ENCODE measurements at regions not wholly inside any gene's neighbourhood (a gene's known extent, or its start where the extent isn't known, plus 50 kb on each side); places are given as distances from the start of the nearest gene placed in this dataset.

GRCh38 chr18:54433368-54433767, 75.7 kb downstream of the C18orf54 start:
- no peak overlapping the region for H3K4me3 ChIP-seq (ENCODE audit: low read length)
- DNase-seq (ENCODE audit: low read depth) = no peak
- TF ChIP-seq, protein P1, sequence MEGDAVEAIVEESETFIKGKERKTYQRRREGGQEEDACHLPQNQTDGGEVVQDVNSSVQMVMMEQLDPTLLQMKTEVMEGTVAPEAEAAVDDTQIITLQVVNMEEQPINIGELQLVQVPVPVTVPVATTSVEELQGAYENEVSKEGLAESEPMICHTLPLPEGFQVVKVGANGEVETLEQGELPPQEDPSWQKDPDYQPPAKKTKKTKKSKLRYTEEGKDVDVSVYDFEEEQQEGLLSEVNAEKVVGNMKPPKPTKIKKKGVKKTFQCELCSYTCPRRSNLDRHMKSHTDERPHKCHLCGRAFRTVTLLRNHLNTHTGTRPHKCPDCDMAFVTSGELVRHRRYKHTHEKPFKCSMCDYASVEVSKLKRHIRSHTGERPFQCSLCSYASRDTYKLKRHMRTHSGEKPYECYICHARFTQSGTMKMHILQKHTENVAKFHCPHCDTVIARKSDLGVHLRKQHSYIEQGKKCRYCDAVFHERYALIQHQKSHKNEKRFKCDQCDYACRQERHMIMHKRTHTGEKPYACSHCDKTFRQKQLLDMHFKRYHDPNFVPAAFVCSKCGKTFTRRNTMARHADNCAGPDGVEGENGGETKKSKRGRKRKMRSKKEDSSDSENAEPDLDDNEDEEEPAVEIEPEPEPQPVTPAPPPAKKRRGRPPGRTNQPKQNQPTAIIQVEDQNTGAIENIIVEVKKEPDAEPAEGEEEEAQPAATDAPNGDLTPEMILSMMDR (conservative IDR thresholded peaks at IDR 0.05; ENCODE audit: low read length) = no peak

GRCh38 chr18:54433857-54434256, 76.2 kb downstream of the C18orf54 start:
- DNase-seq (ENCODE audit: low read depth) = no peak
- TF ChIP-seq, protein P1 (conservative IDR thresholded peaks at IDR 0.05; ENCODE audit: low read length) = no peak
- H3K4me3 ChIP-seq (ENCODE audit: low read length) = no peak overlapping the region

GRCh38 chr18:54434453-54434852, 76.7 kb downstream of the C18orf54 start:
- DNase-seq (ENCODE audit: low read depth) = no peak
- TF ChIP-seq, protein P1 (conservative IDR thresholded peaks at IDR 0.05; ENCODE audit: low read length) = no peak
- H3K4me3 ChIP-seq (ENCODE audit: low read length) = no peak overlapping the region

- no peak for DNase-seq (ENCODE audit: low read depth)
- no peak overlapping the region for H3K4me3 ChIP-seq (ENCODE audit: low read length)
- TF ChIP-seq, protein P1 (conservative IDR thresholded peaks at IDR 0.05; ENCODE audit: low read length) = no peak
Measured at GRCh38 chr18:54436501-54436900, 78.8 kb downstream of the C18orf54 start.

GRCh38 chr18:54440292-54440691, 82.6 kb downstream of the C18orf54 start:
- TF ChIP-seq, protein P1 (conservative IDR thresholded peaks at IDR 0.05; ENCODE audit: low read length) = no peak
- no peak overlapping the region for H3K4me3 ChIP-seq (ENCODE audit: low read length)
- no peak for DNase-seq (ENCODE audit: low read depth)

DNA sequence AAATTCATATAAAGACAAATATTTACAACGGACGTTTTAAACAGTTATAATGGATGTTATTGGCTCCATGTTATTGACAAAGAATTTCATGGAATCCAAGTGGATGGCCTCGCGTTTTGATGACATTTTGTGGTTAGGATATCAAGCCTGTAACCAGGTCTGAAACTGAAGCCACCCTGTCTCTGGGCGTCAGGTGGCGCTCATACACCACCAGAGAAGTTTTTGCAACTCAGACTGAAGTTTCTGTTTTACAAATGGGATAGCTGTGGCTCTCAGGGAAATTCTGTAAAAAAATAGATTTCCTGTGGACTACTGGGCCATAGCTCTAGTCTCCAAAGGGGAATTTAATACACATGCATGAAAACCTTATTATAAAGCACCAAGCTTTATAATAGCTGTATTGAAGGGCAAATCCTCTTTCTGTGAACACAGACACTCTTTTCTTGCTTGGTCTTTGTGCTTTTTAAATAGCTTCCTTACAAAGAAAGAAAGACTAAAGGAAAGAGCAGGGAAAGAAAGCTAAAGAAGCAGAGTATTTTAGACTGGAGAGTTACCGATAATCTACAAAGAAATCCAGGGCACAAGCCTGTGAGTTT, 86.7 kb downstream of the C18orf54 start:
- TF ChIP-seq, protein P1 (conservative IDR thresholded peaks at IDR 0.05; ENCODE audit: low read length) = peak; percentile 75
- DNase-seq (ENCODE audit: low read depth) = peak; percentile 45
- H3K4me3 ChIP-seq (ENCODE audit: low read length) = no peak overlapping the region

DNA sequence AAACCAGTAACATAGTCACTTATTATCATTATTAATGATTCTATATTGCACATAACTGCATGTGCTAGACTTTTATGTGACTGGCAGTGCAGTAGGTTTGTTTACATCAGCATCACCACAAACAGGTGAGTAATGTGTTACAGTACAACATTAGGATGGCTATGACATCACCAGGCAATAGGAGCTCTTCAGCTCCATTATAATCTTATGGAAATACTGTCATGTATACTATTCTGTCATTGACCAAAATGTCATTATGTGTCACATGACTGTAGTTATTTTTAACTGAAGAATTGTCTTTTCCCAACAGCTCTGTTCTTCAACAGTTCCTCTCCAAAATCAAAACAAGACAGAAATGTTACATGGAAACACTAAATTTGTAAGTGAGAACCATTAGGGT, 96.3 kb downstream of the C18orf54 start:
- TF ChIP-seq, protein P1 (conservative IDR thresholded peaks at IDR 0.05; ENCODE audit: low read length) = no peak
- no peak for DNase-seq (ENCODE audit: low read depth)

More for the DNA sequence above, 96.3 kb downstream of the C18orf54 start:
- H3K4me3 ChIP-seq (ENCODE audit: low read length) = no peak overlapping the region
